ENCODE measurements at regions not wholly inside any gene's neighbourhood (a gene's known extent, or its start where the extent isn't known, plus 50 kb on each side); places are given as distances from the start of the nearest gene placed in this dataset.

- H3K27ac ChIP-seq (ENCODE audit: low read depth in 2 of 2, low read length in 1 of 2): peak overlapping the region in 1 of 2 experiments; percentile 100; a peak in 2 of 4 replicates
- H3K4me3 ChIP-seq (ENCODE audit: low read depth in 2 of 2, low read length in 1 of 2): no peak overlapping the region
Measured at GRCh38 chr13:74557870-74558269, 423.7 kb upstream of the KLF12 start.

GRCh38 chr13:74555651-74556420 is 421.6 kb upstream of the KLF12 start:
- no peaks in the 10 kb centered on the region for H3K27me3 ChIP-seq (ENCODE audit: insufficient read depth)
- H3K9me2 ChIP-seq: no peaks in the 10 kb centered on the region
- H3K27ac ChIP-seq (ENCODE audit: low read depth in 2 of 2, low read length in 1 of 2): peak overlapping the region; percentile 16 to 100; a peak in 3 of 4 replicates
- 20% methylated on average over 9 of the region's 9 CpGs for WGBS (ENCODE audit: low lambda C conversion rate)
- H3K36me3 ChIP-seq (replicated peaks in 1 of 2; ENCODE audit: control insufficient read depth in 1 of 2, insufficient read depth in 2 of 2, low read length in 1 of 2): no peaks in the 10 kb centered on the region
- H3K4me1 ChIP-seq (ENCODE audit: control insufficient read depth in 1 of 2, insufficient read depth in 2 of 2, low read depth in 1 of 2, low read length in 1 of 2): peaks cover 0 to 30% of the 10 kb centered on the region in 2 experiments; a peak in 2 of 4 replicates
- H3K9me3 ChIP-seq: no peaks in the 10 kb centered on the region
- peak; percentile 74 for DNase-seq
- H3K9ac ChIP-seq: no peak overlapping the region
- H3F3A ChIP-seq (replicated peaks; ENCODE audit: insufficient read depth): no peaks in the 10 kb centered on the region
- ChIA-PET CTCF (interaction anchor here (0.6 to 2.4 kb wide), 5 partner anchors 111 to 720 kb away, joined by 3 to 10 read pairs (median 6); no protein-coding TSS in a partner anchor), POLR2A (interaction anchor here (0.6 to 1.8 kb wide), 7 partner anchors 20 to 718 kb away, joined by 3 to 7 read pairs (median 4); no protein-coding TSS in a partner anchor)
- H2AFZ ChIP-seq (ENCODE audit: low read depth): no peak overlapping the region
- H3K79me2 ChIP-seq (ENCODE audit: insufficient read depth): no peaks in the 10 kb centered on the region
- no peak overlapping the region for H3K4me2 ChIP-seq
- no peaks in the 10 kb centered on the region for H4K20me1 ChIP-seq (ENCODE audit: insufficient read depth)
- no peak overlapping the region; a peak in 2 of 4 replicates for H3K4me3 ChIP-seq (ENCODE audit: low read depth in 2 of 2, low read length in 1 of 2)
- TF ChIP-seq USF2 (IDR thresholded peaks at IDR 0.05; ENCODE audit: borderline replicate concordance, low read depth, low read length) (no peak), MEF2A (IDR thresholded peaks at IDR 0.05; ENCODE audit: borderline replicate concordance, low read depth) (no peak), GABPA (IDR thresholded peaks at IDR 0.05; ENCODE audit: low read depth) (no peak), CHD2 (IDR thresholded peaks at IDR 0.05; ENCODE audit: low read length, partially characterized antibody) (peak; percentile 42), SIN3A (IDR thresholded peaks at IDR 0.05; ENCODE audit: borderline replicate concordance, low read depth, low read length) (no peak), RCOR1 (IDR thresholded peaks at IDR 0.05; ENCODE audit: low read length) (peak; percentile 85), RAD21 (IDR thresholded peaks at IDR 0.05; ENCODE audit: low read length) (peak; percentile 54), RFX5 (IDR thresholded peaks at IDR 0.05; ENCODE audit: low read length) (no peak), FOXM1 (IDR thresholded peaks at IDR 0.05; ENCODE audit: low read depth) (no peak), NRF1 (IDR thresholded peaks at IDR 0.05; ENCODE audit: low read depth, low read length) (no peak), GATA2 (CRISPR knock-in tag; IDR thresholded peaks at IDR 0.05) (peak; percentile 70), TCF12 (IDR thresholded peaks at IDR 0.05) (peak; percentile 29), MXI1 (IDR thresholded peaks at IDR 0.05; ENCODE audit: low read depth, low read length) (peak; percentile 20; the same call in 1 of the 2 replicates)
- TF ChIP-seq, protein P1, sequence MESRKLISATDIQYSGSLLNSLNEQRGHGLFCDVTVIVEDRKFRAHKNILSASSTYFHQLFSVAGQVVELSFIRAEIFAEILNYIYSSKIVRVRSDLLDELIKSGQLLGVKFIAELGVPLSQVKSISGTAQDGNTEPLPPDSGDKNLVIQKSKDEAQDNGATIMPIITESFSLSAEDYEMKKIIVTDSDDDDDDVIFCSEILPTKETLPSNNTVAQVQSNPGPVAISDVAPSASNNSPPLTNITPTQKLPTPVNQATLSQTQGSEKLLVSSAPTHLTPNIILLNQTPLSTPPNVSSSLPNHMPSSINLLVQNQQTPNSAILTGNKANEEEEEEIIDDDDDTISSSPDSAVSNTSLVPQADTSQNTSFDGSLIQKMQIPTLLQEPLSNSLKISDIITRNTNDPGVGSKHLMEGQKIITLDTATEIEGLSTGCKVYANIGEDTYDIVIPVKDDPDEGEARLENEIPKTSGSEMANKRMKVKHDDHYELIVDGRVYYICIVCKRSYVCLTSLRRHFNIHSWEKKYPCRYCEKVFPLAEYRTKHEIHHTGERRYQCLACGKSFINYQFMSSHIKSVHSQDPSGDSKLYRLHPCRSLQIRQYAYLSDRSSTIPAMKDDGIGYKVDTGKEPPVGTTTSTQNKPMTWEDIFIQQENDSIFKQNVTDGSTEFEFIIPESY (IDR thresholded peaks at IDR 0.05; ENCODE audit: borderline replicate concordance, low read depth): no peak
- TF ChIP-seq, protein P2, sequence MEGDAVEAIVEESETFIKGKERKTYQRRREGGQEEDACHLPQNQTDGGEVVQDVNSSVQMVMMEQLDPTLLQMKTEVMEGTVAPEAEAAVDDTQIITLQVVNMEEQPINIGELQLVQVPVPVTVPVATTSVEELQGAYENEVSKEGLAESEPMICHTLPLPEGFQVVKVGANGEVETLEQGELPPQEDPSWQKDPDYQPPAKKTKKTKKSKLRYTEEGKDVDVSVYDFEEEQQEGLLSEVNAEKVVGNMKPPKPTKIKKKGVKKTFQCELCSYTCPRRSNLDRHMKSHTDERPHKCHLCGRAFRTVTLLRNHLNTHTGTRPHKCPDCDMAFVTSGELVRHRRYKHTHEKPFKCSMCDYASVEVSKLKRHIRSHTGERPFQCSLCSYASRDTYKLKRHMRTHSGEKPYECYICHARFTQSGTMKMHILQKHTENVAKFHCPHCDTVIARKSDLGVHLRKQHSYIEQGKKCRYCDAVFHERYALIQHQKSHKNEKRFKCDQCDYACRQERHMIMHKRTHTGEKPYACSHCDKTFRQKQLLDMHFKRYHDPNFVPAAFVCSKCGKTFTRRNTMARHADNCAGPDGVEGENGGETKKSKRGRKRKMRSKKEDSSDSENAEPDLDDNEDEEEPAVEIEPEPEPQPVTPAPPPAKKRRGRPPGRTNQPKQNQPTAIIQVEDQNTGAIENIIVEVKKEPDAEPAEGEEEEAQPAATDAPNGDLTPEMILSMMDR (IDR thresholded peaks at IDR 0.05): no peak

More at GRCh38 chr13:74557870-74558269, 423.7 kb upstream of the KLF12 start:
- Histone ChIP-seq H3K27me3 (ENCODE audit: insufficient read depth) (no peaks in the 10 kb centered on the region), H3K36me3 (replicated peaks in 1 of 2; ENCODE audit: control insufficient read depth in 1 of 2, insufficient read depth in 2 of 2, low read length in 1 of 2) (no peaks in the 10 kb centered on the region), H4K20me1 (ENCODE audit: insufficient read depth) (no peaks in the 10 kb centered on the region), H3F3A (replicated peaks; ENCODE audit: insufficient read depth) (no peaks in the 10 kb centered on the region), H3K79me2 (ENCODE audit: insufficient read depth) (no peaks in the 10 kb centered on the region), H3K9me2 (no peaks in the 10 kb centered on the region), H3K4me1 (ENCODE audit: control insufficient read depth in 1 of 2, insufficient read depth in 2 of 2, low read depth in 1 of 2, low read length in 1 of 2) (peaks cover 0 to 30% of the 10 kb centered on the region in 2 experiments; a peak in 2 of 4 replicates), H3K9me3 (no peaks in the 10 kb centered on the region), H3K9ac (no peak overlapping the region), H2AFZ (ENCODE audit: low read depth) (no peak overlapping the region), H3K4me2 (no peak overlapping the region)
- DNase-seq: no peak
- CTCF ChIA-PET: interaction anchor here (2.2 kb wide), 1 partner anchor 662 kb away, joined by 8 read pairs; no protein-coding TSS in a partner anchor
- TF ChIP-seq RXRA (IDR thresholded peaks at IDR 0.05; ENCODE audit: borderline replicate concordance, low read depth) (no peak), FOXM1 (IDR thresholded peaks at IDR 0.05; ENCODE audit: low read depth) (no peak), FOXJ3 (CRISPR knock-in tag; IDR thresholded peaks at IDR 0.05) (no peak), NRF1 (IDR thresholded peaks at IDR 0.05; ENCODE audit: low read depth, low read length) (no peak), FOSL2 (IDR thresholded peaks at IDR 0.05; ENCODE audit: borderline replicate concordance, low read depth) (no peak), YY1 (IDR thresholded peaks at IDR 0.05; ENCODE audit: low read depth) (no peak), RAD21 (IDR thresholded peaks at IDR 0.05; ENCODE audit: low read length) (no peak), SIN3A (IDR thresholded peaks at IDR 0.05; ENCODE audit: borderline replicate concordance, low read depth, low read length) (no peak), TAF1 (IDR thresholded peaks at IDR 0.05; ENCODE audit: borderline replicate concordance, low read depth, low read length) (no peak), IRF3 (IDR thresholded peaks at IDR 0.05; ENCODE audit: low read depth, low read length) (no peak), ELF1 (IDR thresholded peaks at IDR 0.05) (no peak), POLR2AphosphoS5 (IDR thresholded peaks at IDR 0.05; ENCODE audit: low read depth, low read length) (no peak)
- 76% methylated on average over 1 of the region's 1 CpG for WGBS (ENCODE audit: low lambda C conversion rate)
- POLR2A ChIA-PET: no interaction called here
